ENCODE measurements at regions not wholly inside any gene's neighbourhood (a gene's known extent, or its start where the extent isn't known, plus 50 kb on each side); places are given as distances from the start of the nearest gene placed in this dataset.

GRCh38 chr9:118612201-118612600, 757.0 kb downstream of the BRINP1 start:
- Histone ChIP-seq H3K27ac (ENCODE audit: low read depth, low read length) (no peak overlapping the region), H3K4me3 (ENCODE audit: low read length in 3 of 3) (no peak overlapping the region), H3K36me3 (ENCODE audit: control insufficient read depth in 3 of 3, insufficient read depth in 3 of 3, low read length in 3 of 3) (no peaks in the 10 kb centered on the region), H3K4me1 (ENCODE audit: control insufficient read depth in 3 of 3, insufficient read depth in 3 of 3, low read length in 3 of 3) (no peaks in the 10 kb centered on the region), H3K27me3 (ENCODE audit: control insufficient read depth in 3 of 3, insufficient read depth in 3 of 3, low read length in 3 of 3) (no peaks in the 10 kb centered on the region), H3K9ac (ENCODE audit: low read depth in 1 of 3, low read length in 3 of 3) (no peak overlapping the region), H3K9me3 (ENCODE audit: control insufficient read depth in 3 of 3, low read length in 3 of 3) (no peaks in the 10 kb centered on the region)

GRCh38 chr9:118613996-118614395, 755.2 kb downstream of the BRINP1 start:
- Histone ChIP-seq H3K9ac (ENCODE audit: low read depth in 1 of 3, low read length in 3 of 3) (no peak overlapping the region), H3K36me3 (ENCODE audit: control insufficient read depth in 3 of 3, insufficient read depth in 3 of 3, low read length in 3 of 3) (no peaks in the 10 kb centered on the region)

DNA sequence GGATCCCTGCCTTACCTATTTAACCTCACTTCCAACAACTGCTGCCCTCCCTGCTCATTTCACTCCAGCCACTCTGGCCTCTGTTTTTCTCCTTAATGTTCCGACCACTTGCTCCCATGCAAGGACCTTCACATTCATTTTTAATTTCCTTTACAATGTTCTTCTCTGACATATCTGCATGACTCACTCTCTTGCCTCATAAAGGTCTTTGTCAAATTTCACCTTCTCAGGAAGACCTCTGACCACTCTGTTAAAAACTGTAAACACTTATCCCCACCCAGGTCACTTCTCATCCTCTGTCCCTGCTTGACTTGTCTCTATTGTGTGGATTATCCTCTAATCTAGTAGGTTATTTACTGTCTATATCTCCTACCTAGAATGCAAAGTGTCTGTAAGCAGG, 751.2 kb downstream of the BRINP1 start:
- Histone ChIP-seq H3K4me1 (ENCODE audit: control insufficient read depth in 3 of 3, insufficient read depth in 3 of 3, low read length in 3 of 3) (no peaks in the 10 kb centered on the region), H3K27me3 (ENCODE audit: control insufficient read depth in 3 of 3, insufficient read depth in 3 of 3, low read length in 3 of 3) (no peaks in the 10 kb centered on the region), H3K9ac (ENCODE audit: low read depth in 1 of 3, low read length in 3 of 3) (no peak overlapping the region), H3K27ac (ENCODE audit: low read depth, low read length) (no peak overlapping the region), H3K4me3 (ENCODE audit: low read length in 3 of 3) (no peak overlapping the region), H3K36me3 (ENCODE audit: control insufficient read depth in 3 of 3, insufficient read depth in 3 of 3, low read length in 3 of 3) (no peaks in the 10 kb centered on the region), H3K9me3 (ENCODE audit: control insufficient read depth in 3 of 3, low read length in 3 of 3) (no peaks in the 10 kb centered on the region)

More at GRCh38 chr9:118613996-118614395, 755.2 kb downstream of the BRINP1 start:
- Histone ChIP-seq H3K9me3 (ENCODE audit: control insufficient read depth in 3 of 3, low read length in 3 of 3) (no peaks in the 10 kb centered on the region), H3K4me3 (ENCODE audit: low read length in 3 of 3) (no peak overlapping the region), H3K27me3 (ENCODE audit: control insufficient read depth in 3 of 3, insufficient read depth in 3 of 3, low read length in 3 of 3) (no peaks in the 10 kb centered on the region), H3K27ac (ENCODE audit: low read depth, low read length) (no peak overlapping the region), H3K4me1 (ENCODE audit: control insufficient read depth in 3 of 3, insufficient read depth in 3 of 3, low read length in 3 of 3) (no peaks in the 10 kb centered on the region)

DNA sequence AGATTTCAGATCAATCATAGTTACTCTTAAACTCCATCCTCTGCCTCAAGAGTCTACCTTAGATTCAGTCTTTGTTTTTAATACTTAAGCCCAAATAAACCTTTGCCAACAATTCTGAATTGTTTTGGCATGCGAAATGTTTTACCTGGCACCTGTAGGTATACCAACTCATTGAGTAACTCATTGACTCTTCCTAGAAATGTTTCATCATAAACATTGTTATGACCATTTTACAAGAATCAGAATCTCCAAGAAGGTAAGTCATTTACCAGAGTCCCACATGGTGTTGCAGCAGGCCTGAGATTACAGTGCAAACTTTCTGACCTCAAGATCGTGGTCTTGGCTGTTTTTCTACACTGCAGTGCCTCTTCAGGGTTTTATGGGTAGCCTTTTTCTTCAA, 750.4 kb downstream of the BRINP1 start:
- Histone ChIP-seq H3K27me3 (ENCODE audit: control insufficient read depth in 3 of 3, insufficient read depth in 3 of 3, low read length in 3 of 3) (no peaks in the 10 kb centered on the region), H3K9ac (ENCODE audit: low read depth in 1 of 3, low read length in 3 of 3) (no peak overlapping the region), H3K36me3 (ENCODE audit: control insufficient read depth in 3 of 3, insufficient read depth in 3 of 3, low read length in 3 of 3) (no peaks in the 10 kb centered on the region), H3K9me3 (ENCODE audit: control insufficient read depth in 3 of 3, low read length in 3 of 3) (no peaks in the 10 kb centered on the region), H3K27ac (ENCODE audit: low read depth, low read length) (no peak overlapping the region), H3K4me3 (ENCODE audit: low read length in 3 of 3) (no peak overlapping the region), H3K4me1 (ENCODE audit: control insufficient read depth in 3 of 3, insufficient read depth in 3 of 3, low read length in 3 of 3) (no peaks in the 10 kb centered on the region)

GRCh38 chr9:118624608-118625007, 744.6 kb downstream of the BRINP1 start:
- H3K27ac ChIP-seq (ENCODE audit: low read depth, low read length), result no peak overlapping the region
- no peaks in the 10 kb centered on the region for H3K9me3 ChIP-seq (ENCODE audit: control insufficient read depth in 3 of 3, low read length in 3 of 3)
- H3K4me1 ChIP-seq (ENCODE audit: control insufficient read depth in 3 of 3, insufficient read depth in 3 of 3, low read length in 3 of 3), result no peaks in the 10 kb centered on the region
- no peak overlapping the region for H3K9ac ChIP-seq (ENCODE audit: low read depth in 1 of 3, low read length in 3 of 3)
- no peaks in the 10 kb centered on the region for H3K27me3 ChIP-seq (ENCODE audit: control insufficient read depth in 3 of 3, insufficient read depth in 3 of 3, low read length in 3 of 3)
- no peak overlapping the region for H3K4me3 ChIP-seq (ENCODE audit: low read length in 3 of 3)
- no peaks in the 10 kb centered on the region for H3K36me3 ChIP-seq (ENCODE audit: control insufficient read depth in 3 of 3, insufficient read depth in 3 of 3, low read length in 3 of 3)

DNA sequence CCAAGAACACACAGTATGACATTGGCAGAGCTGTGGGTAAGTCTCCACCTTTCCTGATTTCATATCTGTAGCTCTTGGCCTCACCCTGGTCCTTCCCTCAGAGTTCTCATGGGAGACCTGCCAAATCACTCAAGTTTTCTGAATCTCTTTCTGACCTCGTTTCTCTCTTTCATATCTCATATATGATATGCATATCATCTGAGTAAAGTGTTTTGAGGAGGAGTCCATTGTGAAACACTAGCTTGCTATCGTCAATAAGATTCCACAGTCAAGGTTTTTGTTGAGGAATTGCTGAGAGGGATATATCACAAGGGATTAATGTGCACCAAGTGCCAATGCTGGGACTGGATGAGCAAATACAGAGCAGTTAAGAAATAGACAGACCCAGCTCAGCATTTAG, 739.2 kb downstream of the BRINP1 start:
- H3K9me3 ChIP-seq (ENCODE audit: control insufficient read depth in 3 of 3, low read length in 3 of 3), result peaks cover 0 to 2% (median 0%) of the 10 kb centered on the region in 3 donors
- no peaks in the 10 kb centered on the region for H3K4me1 ChIP-seq (ENCODE audit: control insufficient read depth in 3 of 3, insufficient read depth in 3 of 3, low read length in 3 of 3)
- H3K9ac ChIP-seq (ENCODE audit: low read depth in 1 of 3, low read length in 3 of 3), result no peak overlapping the region
- H3K4me3 ChIP-seq (ENCODE audit: low read length in 3 of 3), result no peak overlapping the region
- no peaks in the 10 kb centered on the region for H3K36me3 ChIP-seq (ENCODE audit: control insufficient read depth in 3 of 3, insufficient read depth in 3 of 3, low read length in 3 of 3)
- no peak overlapping the region for H3K27ac ChIP-seq (ENCODE audit: low read depth, low read length)
- no peaks in the 10 kb centered on the region for H3K27me3 ChIP-seq (ENCODE audit: control insufficient read depth in 3 of 3, insufficient read depth in 3 of 3, low read length in 3 of 3)

DNA sequence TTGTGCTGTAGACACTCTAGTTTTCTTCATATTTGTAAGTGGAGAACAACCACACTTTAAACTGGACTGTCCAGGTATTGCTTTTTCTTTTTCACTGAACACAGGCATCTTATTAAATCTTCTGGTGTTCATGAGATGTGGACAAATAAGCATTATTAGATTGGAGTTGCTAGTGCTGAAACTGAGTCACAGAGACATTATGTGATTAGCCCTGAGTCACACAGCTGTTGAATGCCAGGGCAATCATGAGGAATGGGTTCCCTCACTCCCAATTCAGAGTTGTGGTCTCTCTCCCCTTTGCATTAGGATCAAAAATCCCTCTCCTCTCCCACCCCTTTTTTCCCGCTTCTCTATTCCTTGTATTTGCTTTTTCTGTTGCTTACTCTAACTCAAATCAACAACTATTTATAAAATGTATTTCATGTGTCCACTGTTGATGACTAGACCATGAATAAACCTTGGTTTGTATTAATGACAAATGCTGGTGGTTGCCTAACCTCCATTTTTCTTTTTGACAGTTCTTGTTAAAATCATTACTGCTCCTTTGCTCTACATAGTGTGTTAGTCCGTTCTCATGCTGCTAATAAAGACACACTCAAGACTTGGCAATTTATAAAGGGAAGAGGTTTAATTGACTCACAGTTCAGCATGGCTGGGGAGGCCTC, 738.2 kb downstream of the BRINP1 start:
- no peak overlapping the region for H3K9ac ChIP-seq (ENCODE audit: low read depth in 1 of 3, low read length in 3 of 3)
- H3K4me1 ChIP-seq (ENCODE audit: control insufficient read depth in 3 of 3, insufficient read depth in 3 of 3, low read length in 3 of 3), result no peaks in the 10 kb centered on the region
- H3K9me3 ChIP-seq (ENCODE audit: control insufficient read depth in 3 of 3, low read length in 3 of 3), result peaks cover 0 to 2% (median 0%) of the 10 kb centered on the region in 3 donors
- H3K4me3 ChIP-seq (ENCODE audit: low read length in 3 of 3), result no peak overlapping the region
- no peaks in the 10 kb centered on the region for H3K27me3 ChIP-seq (ENCODE audit: control insufficient read depth in 3 of 3, insufficient read depth in 3 of 3, low read length in 3 of 3)
- H3K36me3 ChIP-seq (ENCODE audit: control insufficient read depth in 3 of 3, insufficient read depth in 3 of 3, low read length in 3 of 3), result no peaks in the 10 kb centered on the region
- H3K27ac ChIP-seq (ENCODE audit: low read depth, low read length), result no peak overlapping the region

DNA sequence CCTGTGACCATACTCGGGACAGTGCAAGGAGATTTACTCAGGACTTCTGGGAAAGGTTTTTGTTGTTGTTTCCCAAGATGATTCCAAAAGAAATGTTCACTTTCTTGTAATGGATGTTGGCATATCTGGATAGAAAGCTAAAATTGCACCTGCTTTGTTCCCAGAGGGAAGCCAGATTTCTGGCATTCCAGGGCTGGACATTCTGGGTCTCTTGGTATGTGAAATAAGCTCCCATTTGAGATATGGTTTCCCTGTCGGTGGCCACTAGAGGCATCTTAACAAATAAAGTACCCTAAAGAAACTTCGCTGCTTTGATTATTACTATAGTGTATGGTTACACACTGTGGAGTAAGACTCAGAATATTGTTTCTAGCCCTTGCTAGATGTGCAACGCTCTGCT, 737.3 kb downstream of the BRINP1 start:
- no peaks in the 10 kb centered on the region for H3K4me1 ChIP-seq (ENCODE audit: control insufficient read depth in 3 of 3, insufficient read depth in 3 of 3, low read length in 3 of 3)
- H3K27me3 ChIP-seq (ENCODE audit: control insufficient read depth in 3 of 3, insufficient read depth in 3 of 3, low read length in 3 of 3), result no peaks in the 10 kb centered on the region
- no peak overlapping the region for H3K9ac ChIP-seq (ENCODE audit: low read depth in 1 of 3, low read length in 3 of 3)
- no peak overlapping the region for H3K27ac ChIP-seq (ENCODE audit: low read depth, low read length)
- H3K4me3 ChIP-seq (ENCODE audit: low read length in 3 of 3), result no peak overlapping the region
- no peaks in the 10 kb centered on the region for H3K36me3 ChIP-seq (ENCODE audit: control insufficient read depth in 3 of 3, insufficient read depth in 3 of 3, low read length in 3 of 3)
- H3K9me3 ChIP-seq (ENCODE audit: control insufficient read depth in 3 of 3, low read length in 3 of 3), result peaks cover 0 to 2% (median 0%) of the 10 kb centered on the region in 3 donors

GRCh38 chr9:118635416-118635815, 733.8 kb downstream of the BRINP1 start:
- Histone ChIP-seq H3K4me3 (ENCODE audit: low read length in 3 of 3) (no peak overlapping the region), H3K27me3 (ENCODE audit: control insufficient read depth in 3 of 3, insufficient read depth in 3 of 3, low read length in 3 of 3) (no peaks in the 10 kb centered on the region), H3K27ac (ENCODE audit: low read depth, low read length) (no peak overlapping the region), H3K4me1 (ENCODE audit: control insufficient read depth in 3 of 3, insufficient read depth in 3 of 3, low read length in 3 of 3) (no peaks in the 10 kb centered on the region), H3K9ac (ENCODE audit: low read depth in 1 of 3, low read length in 3 of 3) (no peak overlapping the region), H3K9me3 (ENCODE audit: control insufficient read depth in 3 of 3, low read length in 3 of 3) (peaks cover 0 to 2% (median 0%) of the 10 kb centered on the region in 3 donors), H3K36me3 (ENCODE audit: control insufficient read depth in 3 of 3, insufficient read depth in 3 of 3, low read length in 3 of 3) (no peaks in the 10 kb centered on the region)

- H3K4me1 ChIP-seq (ENCODE audit: control insufficient read depth in 3 of 3, insufficient read depth in 3 of 3, low read length in 3 of 3), result no peaks in the 10 kb centered on the region
- H3K27me3 ChIP-seq (ENCODE audit: control insufficient read depth in 3 of 3, insufficient read depth in 3 of 3, low read length in 3 of 3), result no peaks in the 10 kb centered on the region
- no peaks in the 10 kb centered on the region for H3K9me3 ChIP-seq (ENCODE audit: control insufficient read depth in 3 of 3, low read length in 3 of 3)
- no peaks in the 10 kb centered on the region for H3K36me3 ChIP-seq (ENCODE audit: control insufficient read depth in 3 of 3, insufficient read depth in 3 of 3, low read length in 3 of 3)
- H3K27ac ChIP-seq (ENCODE audit: low read depth, low read length), result no peak overlapping the region
- H3K9ac ChIP-seq (ENCODE audit: low read depth in 1 of 3, low read length in 3 of 3), result no peak overlapping the region
- no peak overlapping the region for H3K4me3 ChIP-seq (ENCODE audit: low read length in 3 of 3)
Observed at GRCh38 chr9:118637681-118638080, 731.6 kb downstream of the BRINP1 start.
